GM19463 (cell line): ENCODE measurements at regions not wholly inside any gene's neighbourhood (a gene's known extent, or its start where the extent isn't known, plus 50 kb on each side); places are given as distances from the start of the nearest gene placed in this dataset.
A peak's percentile ranks its signal among the peaks of the same experiment; 100 is the strongest.
"Not testable (repeated sequence)": the region's sequence is repeated elsewhere in the genome, so short reads cannot be mapped to it uniquely, and the experiment has no call there.

Experiments
- ATAC-seq: cut with Tn5 transposase; IDR thresholded peaks from one replicate; pipeline ENCODE4 v1.9.1; 2021; ENCODE audit warnings: mild to moderate bottlenecking, moderate library complexity; ENCODE audit not compliant: unreplicated experiment

GRCh38 chr5:159493696-159494095 lies 163.4 kb upstream of the IL12B start:
- ATAC-seq, result no peak

GRCh38 chr5:159496773-159497172 lies 166.5 kb upstream of the IL12B start:
- no peak for ATAC-seq

GRCh38 chr5:159497221-159497620 lies 166.9 kb upstream of the IL12B start:
- ATAC-seq, result no peak

- no peak for ATAC-seq
Measured at GRCh38 chr5:159498630-159499029, 168.3 kb upstream of the IL12B start.

- not testable (repeated sequence) for ATAC-seq
Measured at GRCh38 chr5:159502116-159502515, 171.8 kb upstream of the IL12B start.

GRCh38 chr5:159503236-159503635 lies 172.9 kb upstream of the IL12B start:
- ATAC-seq, result no peak

GRCh38 chr5:159504106-159504856 lies 174.0 kb upstream of the IL12B start:
- no peak for ATAC-seq

GRCh38 chr5:159504857-159505304 lies 174.6 kb upstream of the IL12B start:
- ATAC-seq, result no peak

- no peak for ATAC-seq
Measured at GRCh38 chr5:159507055-159507454, 176.8 kb upstream of the IL12B start.

- ATAC-seq, result no peak
Measured at GRCh38 chr5:159507661-159508060, 177.4 kb upstream of the IL12B start.

GRCh38 chr5:159508344-159508743 lies 178.1 kb upstream of the IL12B start:
- ATAC-seq, result no peak

GRCh38 chr5:159509002-159509660 lies 178.8 kb upstream of the IL12B start:
- ATAC-seq, result no peak

GRCh38 chr5:159510282-159510681 lies 180.0 kb upstream of the IL12B start:
- ATAC-seq, result no peak

GRCh38 chr5:159511570-159511969 lies 181.3 kb upstream of the IL12B start:
- no peak for ATAC-seq

GRCh38 chr5:159512064-159512463 lies 181.8 kb upstream of the IL12B start:
- no peak for ATAC-seq

- ATAC-seq, result no peak
Measured at GRCh38 chr5:159514229-159514810, 184.0 kb upstream of the IL12B start.

GRCh38 chr5:159515197-159515596 lies 184.9 kb upstream of the IL12B start:
- ATAC-seq, result no peak

GRCh38 chr5:159515909-159516415 lies 185.7 kb upstream of the IL12B start:
- ATAC-seq, result peak; percentile 96

- no peak for ATAC-seq
Measured at GRCh38 chr5:159518371-159518770, 188.1 kb upstream of the IL12B start.

- no peak for ATAC-seq
Measured at GRCh38 chr5:159519365-159519764, 189.1 kb upstream of the IL12B start.

- no peak for ATAC-seq
Measured at GRCh38 chr5:159522841-159523240, 192.6 kb upstream of the IL12B start.

- not testable (repeated sequence) for ATAC-seq
Measured at GRCh38 chr5:159524279-159524678, 194.0 kb upstream of the IL12B start.
